HCT116 (cell line): ENCODE measurements at regions not wholly inside any gene's neighbourhood (a gene's known extent, or its start where the extent isn't known, plus 50 kb on each side); places are given as distances from the start of the nearest gene placed in this dataset.

ENCODE experiments used
- ATAC-seq: fragments of 200-7000 bp; cut with Tn5 transposase; 2 replicates; pipeline ENCODE4 v1.9.1; 2020; ENCODE audit warnings: mild to moderate bottlenecking, moderate library complexity
- BruUV-seq: library from RNA; stranded (reverse); fragments of 400-500 nt; replicated peaks from 2 replicates; lab custom pipeline; 2021; lab: Mats Ljungman, UMichigan
- CTCF ChIA-PET: fragments of 300-600 bp; sonication (Branson Sonifier 250); formaldehyde crosslinking; loops from one replicate; lab custom pipeline; 2021; ENCODE audit warnings: antibody characterized with exemption; lab: Charles Lee
- POLR2A ChIA-PET: fragments of 300-600, 350-600 bp; sonication (Branson Sonifier 250); formaldehyde crosslinking; loops from one replicate; lab custom pipeline; 2021; ENCODE audit warnings: antibody characterized with exemption; lab: Charles Lee
- RAD21 ChIA-PET, 2 experiments: fragments of 300-600 bp; sonication (Branson Sonifier 250); formaldehyde crosslinking; loops; one replicate each; lab custom pipeline; 2023; ENCODE audit warnings: low total read pairs in 2 of 2; ENCODE audit not compliant: uncharacterized antibody in 2 of 2, unreplicated experiment in 2 of 2, low non-redundant PET in 1 of 2; lab: Charles Lee
- DNase-seq: peaks from one replicate; pipeline ENCODE4 v3.0.0-alpha.2; 2010; ENCODE audit warnings: low read depth, low spot score
- H2AFZ ChIP-seq: fragments of 200-600 bp; shearing (Covaris generic), sonication (generic); 2 replicates; pipeline ENCODE4 v1.6.1; 2017; ENCODE audit warnings: low read depth, mixed run types, mixed read lengths, antibody characterized with exemption, low read length; ENCODE audit not compliant: poor library complexity, severe bottlenecking
- H3K27ac ChIP-seq: 2 replicates; pipeline ENCODE4 v1.5.1; 2012; ENCODE audit warnings: low read depth, low read length
- H3K27me3 ChIP-seq: fragments of 200-600 bp; sonication (generic); 2 replicates; pipeline ENCODE4 v1.6.1; 2016; ENCODE audit warnings: mixed run types, low read length, mixed read lengths; ENCODE audit not compliant: insufficient read depth
- H3K36me3 ChIP-seq, 2 experiments: fragments of 200-500 bp in 1 of 2; fragments of 200-600 bp in 1 of 2; sonication (Bioruptor generic) in 1 of 2; sonication (generic) in 1 of 2; 2 replicates each; pipeline versions ENCODE4 v1.5.1 to v1.6.1; 2014 to 2016; ENCODE audit warnings: low read length in 2 of 2, inconsistent platforms in 1 of 2, mixed read lengths in 1 of 2, mixed run types in 1 of 2; ENCODE audit not compliant: insufficient read depth in 2 of 2, control insufficient read depth in 1 of 2
- H3K4me1 ChIP-seq, 2 experiments: fragments of 200-600 bp in 1 of 2; sonication (generic) in 1 of 2; 2 replicates each; pipeline versions ENCODE4 v1.5.1 to v1.6.1; 2012 to 2017; ENCODE audit warnings: low read length in 2 of 2, inconsistent platforms in 1 of 2, mild to moderate bottlenecking in 1 of 2, mixed read lengths in 1 of 2, mixed run types in 1 of 2, moderate library complexity in 1 of 2; ENCODE audit not compliant: insufficient read depth in 2 of 2, control insufficient read depth in 1 of 2
- H3K4me2 ChIP-seq: fragments of 200-600 bp; sonication (generic); 2 replicates; pipeline ENCODE4 v1.6.1; 2017; ENCODE audit warnings: mixed run types, low read length, mixed read lengths
- H3K4me3 ChIP-seq, 2 experiments: fragments of 200-600 bp in 1 of 2; sonication (generic) in 1 of 2; replicated peaks in 1 of 2; 2 replicates each; pipeline ENCODE4 v1.5.1; 2011 to 2016; ENCODE audit warnings: low read length in 2 of 2, control low read depth in 1 of 2, low read depth in 1 of 2, mild to moderate bottlenecking in 1 of 2, mixed read lengths in 1 of 2, mixed run types in 1 of 2
- H3K79me2 ChIP-seq: fragments of 200-600 bp; sonication (generic); 2 replicates; pipeline ENCODE4 v1.6.1; 2017; ENCODE audit warnings: mild to moderate bottlenecking, mixed run types, low read length, moderate library complexity, mixed read lengths; ENCODE audit not compliant: insufficient read depth
- H3K9ac ChIP-seq: fragments of 200-600 bp; sonication (generic); 2 replicates; pipeline ENCODE4 v1.6.1; 2016; ENCODE audit warnings: low read length, mixed read lengths
- H3K9me2 ChIP-seq: fragments of 200-600 bp; sonication (generic), shearing (Covaris generic); 2 replicates; pipeline ENCODE4 v1.6.1; 2017; ENCODE audit warnings: mixed run types, mild to moderate bottlenecking, moderate library complexity; ENCODE audit not compliant: insufficient read depth
- H3K9me3 ChIP-seq, 2 experiments: fragments of 200-500 bp in 1 of 2; fragments of 200-600 bp in 1 of 2; sonication (Bioruptor generic) in 1 of 2; sonication (generic) in 1 of 2; 2 replicates each; pipeline ENCODE4 v1.6.1; 2014 to 2017; ENCODE audit warnings: low read length in 2 of 2, mixed read lengths in 2 of 2, inconsistent platforms in 1 of 2, low read depth in 1 of 2, mild to moderate bottlenecking in 1 of 2, mixed run types in 1 of 2, moderate library complexity in 1 of 2; ENCODE audit not compliant: control insufficient read depth in 1 of 2, insufficient read depth in 1 of 2
- H4K20me1 ChIP-seq: fragments of 200-600 bp; sonication (generic), shearing (Covaris generic); 2 replicates; pipeline ENCODE4 v1.6.1; 2017; ENCODE audit warnings: mixed run types, mild to moderate bottlenecking, moderate library complexity; ENCODE audit not compliant: insufficient read depth
- CBX3 ChIP-seq: IDR thresholded peaks from 2 replicates; pipeline ENCODE4 v1.6.1; 2012; ENCODE audit warnings: low read depth
- ELF1 ChIP-seq: IDR thresholded peaks from 2 replicates; pipeline ENCODE4 v1.6.1; 2012; ENCODE audit warnings: low read depth, borderline replicate concordance
- FOSL1 ChIP-seq: IDR thresholded peaks from 2 replicates; pipeline ENCODE4 v1.6.1; 2012; ENCODE audit warnings: low read depth
- JUND ChIP-seq: IDR thresholded peaks from 2 replicates; pipeline ENCODE4 v1.6.1; 2012
- MAX ChIP-seq: IDR thresholded peaks from 2 replicates; pipeline ENCODE4 v1.6.1; 2012
- POLR2A ChIP-seq: IDR thresholded peaks from 2 replicates; pipeline ENCODE4 v1.7.0; 2011; ENCODE audit warnings: borderline replicate concordance; ENCODE audit not compliant: insufficient read depth, insufficient read length; ENCODE audit errors: extremely low read depth
- POLR2AphosphoS5 ChIP-seq: IDR thresholded peaks from 2 replicates; pipeline ENCODE4 v1.6.1; 2011; ENCODE audit warnings: mild to moderate bottlenecking, low read depth, low read length, moderate library complexity
- RAD21 ChIP-seq: IDR thresholded peaks from 2 replicates; pipeline ENCODE4 v1.6.1; 2012; ENCODE audit warnings: low read depth, mild to moderate bottlenecking
- SP1 ChIP-seq: IDR thresholded peaks from 2 replicates; pipeline ENCODE4 v1.6.1; 2012; ENCODE audit warnings: low read depth
- SRF ChIP-seq: IDR thresholded peaks from 2 replicates; pipeline ENCODE4 v1.6.1; 2012; ENCODE audit warnings: low read depth
- YY1 ChIP-seq: IDR thresholded peaks from 2 replicates; pipeline ENCODE4 v1.6.1; 2011; ENCODE audit warnings: low read length, low read depth, moderate library complexity, mild to moderate bottlenecking; ENCODE audit not compliant: insufficient replicate concordance; ENCODE audit errors: extremely low read depth
- intact Hi-C: fragments of 100-400 bp; cut with micrococcal nuclease; formaldehyde crosslinking; loops from 2 replicates; pipeline ENCODE4 v1.10.0; 2022
- TF ChIP-seq, protein P1 (sequence below): IDR thresholded peaks from 2 replicates; pipeline ENCODE4 v1.6.1; 2011; ENCODE audit warnings: mild to moderate bottlenecking, low read length, moderate library complexity; ENCODE audit not compliant: insufficient replicate concordance; ENCODE audit errors: extremely low read depth
- TF ChIP-seq, protein P2 (sequence below): IDR thresholded peaks from 2 replicates; pipeline ENCODE4 v1.6.1; 2012; ENCODE audit warnings: low read depth

- TF ChIP-seq SP1 (no peak), POLR2A (no peak), RAD21 (no peak)
- no peaks in the 10 kb centered on the region for H3K27me3 ChIP-seq
- intact Hi-C loops: no loop called here
- ChIA-PET RAD21 (no interaction called here), POLR2A (no interaction called here), CTCF (interaction anchor here (1.0 to 1.5 kb wide), 4 partner anchors 9 to 200 kb away, joined by 3 to 5 read pairs (median 3); no protein-coding TSS in a partner anchor)
- no peak overlapping the region for H3K9ac ChIP-seq
- no peak overlapping the region for H3K4me3 ChIP-seq
- no peak overlapping the region for H3K4me2 ChIP-seq
- H4K20me1 ChIP-seq: no peaks in the 10 kb centered on the region
- H2AFZ ChIP-seq: no peak overlapping the region
- H3K4me1 ChIP-seq: peaks cover 0 to 7% of the 10 kb centered on the region in 2 experiments; a peak in 1 of 4 replicates
- no peaks in the 10 kb centered on the region for H3K9me2 ChIP-seq
- H3K27ac ChIP-seq: no peak overlapping the region
- no TSS peak for BruUV-seq
- H3K79me2 ChIP-seq: no peaks in the 10 kb centered on the region
- no peaks in the 10 kb centered on the region for H3K36me3 ChIP-seq
- DNase-seq (no peak), ATAC-seq (no peak)
- H3K9me3 ChIP-seq: no peaks in the 10 kb centered on the region
Measured at GRCh38 chr2:176614930-176615329, 345.7 kb downstream of the MTX2 start.

DNA sequence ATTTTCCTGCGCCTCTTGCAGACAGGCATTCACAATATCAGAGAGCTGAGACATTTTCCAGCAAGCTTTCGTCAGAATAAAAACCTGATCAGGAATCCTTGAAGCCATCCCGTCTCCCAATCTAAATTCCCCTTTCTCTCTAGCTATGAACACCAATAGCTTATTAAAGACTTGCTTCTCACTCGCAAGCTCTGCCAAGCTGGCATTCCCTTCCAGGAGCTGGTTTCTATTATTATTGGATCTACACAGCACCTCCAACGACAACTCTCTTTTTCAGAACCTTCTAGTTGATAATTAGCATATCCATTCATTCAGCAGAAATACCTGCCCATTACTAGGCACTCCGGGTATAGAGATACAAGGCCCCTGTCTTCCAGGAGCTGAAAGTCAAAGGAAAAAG, 350.3 kb downstream of the MTX2 start:
- DNase-seq: no peak
- TF ChIP-seq JUND (no peak), ELF1 (no peak), POLR2AphosphoS5 (no peak), SRF (no peak), YY1 (no peak), CBX3 (no peak), RAD21 (no peak), MAX (no peak), POLR2A (no peak), FOSL1 (no peak)
- TF ChIP-seq, protein P1, sequence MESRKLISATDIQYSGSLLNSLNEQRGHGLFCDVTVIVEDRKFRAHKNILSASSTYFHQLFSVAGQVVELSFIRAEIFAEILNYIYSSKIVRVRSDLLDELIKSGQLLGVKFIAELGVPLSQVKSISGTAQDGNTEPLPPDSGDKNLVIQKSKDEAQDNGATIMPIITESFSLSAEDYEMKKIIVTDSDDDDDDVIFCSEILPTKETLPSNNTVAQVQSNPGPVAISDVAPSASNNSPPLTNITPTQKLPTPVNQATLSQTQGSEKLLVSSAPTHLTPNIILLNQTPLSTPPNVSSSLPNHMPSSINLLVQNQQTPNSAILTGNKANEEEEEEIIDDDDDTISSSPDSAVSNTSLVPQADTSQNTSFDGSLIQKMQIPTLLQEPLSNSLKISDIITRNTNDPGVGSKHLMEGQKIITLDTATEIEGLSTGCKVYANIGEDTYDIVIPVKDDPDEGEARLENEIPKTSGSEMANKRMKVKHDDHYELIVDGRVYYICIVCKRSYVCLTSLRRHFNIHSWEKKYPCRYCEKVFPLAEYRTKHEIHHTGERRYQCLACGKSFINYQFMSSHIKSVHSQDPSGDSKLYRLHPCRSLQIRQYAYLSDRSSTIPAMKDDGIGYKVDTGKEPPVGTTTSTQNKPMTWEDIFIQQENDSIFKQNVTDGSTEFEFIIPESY: no peak
- TF ChIP-seq, protein P2, sequence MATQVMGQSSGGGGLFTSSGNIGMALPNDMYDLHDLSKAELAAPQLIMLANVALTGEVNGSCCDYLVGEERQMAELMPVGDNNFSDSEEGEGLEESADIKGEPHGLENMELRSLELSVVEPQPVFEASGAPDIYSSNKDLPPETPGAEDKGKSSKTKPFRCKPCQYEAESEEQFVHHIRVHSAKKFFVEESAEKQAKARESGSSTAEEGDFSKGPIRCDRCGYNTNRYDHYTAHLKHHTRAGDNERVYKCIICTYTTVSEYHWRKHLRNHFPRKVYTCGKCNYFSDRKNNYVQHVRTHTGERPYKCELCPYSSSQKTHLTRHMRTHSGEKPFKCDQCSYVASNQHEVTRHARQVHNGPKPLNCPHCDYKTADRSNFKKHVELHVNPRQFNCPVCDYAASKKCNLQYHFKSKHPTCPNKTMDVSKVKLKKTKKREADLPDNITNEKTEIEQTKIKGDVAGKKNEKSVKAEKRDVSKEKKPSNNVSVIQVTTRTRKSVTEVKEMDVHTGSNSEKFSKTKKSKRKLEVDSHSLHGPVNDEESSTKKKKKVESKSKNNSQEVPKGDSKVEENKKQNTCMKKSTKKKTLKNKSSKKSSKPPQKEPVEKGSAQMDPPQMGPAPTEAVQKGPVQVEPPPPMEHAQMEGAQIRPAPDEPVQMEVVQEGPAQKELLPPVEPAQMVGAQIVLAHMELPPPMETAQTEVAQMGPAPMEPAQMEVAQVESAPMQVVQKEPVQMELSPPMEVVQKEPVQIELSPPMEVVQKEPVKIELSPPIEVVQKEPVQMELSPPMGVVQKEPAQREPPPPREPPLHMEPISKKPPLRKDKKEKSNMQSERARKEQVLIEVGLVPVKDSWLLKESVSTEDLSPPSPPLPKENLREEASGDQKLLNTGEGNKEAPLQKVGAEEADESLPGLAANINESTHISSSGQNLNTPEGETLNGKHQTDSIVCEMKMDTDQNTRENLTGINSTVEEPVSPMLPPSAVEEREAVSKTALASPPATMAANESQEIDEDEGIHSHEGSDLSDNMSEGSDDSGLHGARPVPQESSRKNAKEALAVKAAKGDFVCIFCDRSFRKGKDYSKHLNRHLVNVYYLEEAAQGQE: no peak
- TF ChIP-seq, all 23 proteins: peak for 0
- ChIA-PET RAD21 (no interaction called here), POLR2A (no interaction called here), CTCF (no interaction called here)
- no peaks in the 10 kb centered on the region for H3K27me3 ChIP-seq
- no peak overlapping the region for H3K9ac ChIP-seq
- H3K9me2 ChIP-seq: no peaks in the 10 kb centered on the region
- H3K9me3 ChIP-seq: no peaks in the 10 kb centered on the region
- no peak overlapping the region for H3K27ac ChIP-seq
- no peaks in the 10 kb centered on the region for H4K20me1 ChIP-seq
- intact Hi-C loops: no loop called here
- no peaks in the 10 kb centered on the region for H3K36me3 ChIP-seq
- no TSS peak for BruUV-seq
- H2AFZ ChIP-seq: no peak overlapping the region
- no peak overlapping the region for H3K4me2 ChIP-seq
- ATAC-seq: no peak
- H3K4me1 ChIP-seq: peaks cover 12 to 19% of the 10 kb centered on the region in 2 experiments; a peak in 3 of 4 replicates
- H3K4me3 ChIP-seq: no peak overlapping the region
- H3K79me2 ChIP-seq: no peaks in the 10 kb centered on the region
